H9 (cell line): ENCODE measurements at regions not wholly inside any gene's neighbourhood (a gene's known extent, or its start where the extent isn't known, plus 50 kb on each side); places are given as distances from the start of the nearest gene placed in this dataset.

Experiments
- DNase-seq: peaks from one replicate; pipeline ENCODE4 v3.0.0-alpha.2; 2017
- H2AFZ ChIP-seq: one replicate; pipeline ENCODE4 v1.6.1; 2013; ENCODE audit warnings: mild to moderate bottlenecking, low read length, control low read depth, moderate library complexity
- H2AK5ac ChIP-seq: 2 replicates; pipeline ENCODE4 v1.6.1; 2013; ENCODE audit warnings: low read length, control low read depth, mixed read lengths; ENCODE audit not compliant: insufficient read length
- H2BK120ac ChIP-seq: one replicate; pipeline ENCODE4 v1.6.1; 2013; ENCODE audit warnings: low read depth, mild to moderate bottlenecking, low read length, control low read depth, inconsistent platforms; ENCODE audit not compliant: poor library complexity, severe bottlenecking
- H2BK12ac ChIP-seq: 2 replicates; pipeline ENCODE4 v1.6.1; 2013; ENCODE audit warnings: low read length, control low read depth, mixed read lengths, low read depth; ENCODE audit not compliant: insufficient read length
- H2BK15ac ChIP-seq: 2 replicates; pipeline ENCODE4 v1.6.1; 2013; ENCODE audit warnings: low read depth, low read length, control low read depth
- H2BK20ac ChIP-seq: one replicate; pipeline ENCODE4 v1.6.1; 2013; ENCODE audit warnings: low read depth, mild to moderate bottlenecking, low read length, control low read depth, inconsistent platforms; ENCODE audit not compliant: poor library complexity, severe bottlenecking
- H2BK5ac ChIP-seq: 2 replicates; pipeline ENCODE4 v1.6.1; 2013; ENCODE audit warnings: low read length, control low read depth, mixed read lengths; ENCODE audit not compliant: insufficient read length
- H3K14ac ChIP-seq: 2 replicates; pipeline ENCODE4 v1.6.1; 2013; ENCODE audit warnings: low read length, control low read depth; ENCODE audit not compliant: insufficient read depth
- H3K18ac ChIP-seq: 2 replicates; pipeline ENCODE4 v1.6.1; 2013; ENCODE audit warnings: low read depth, mild to moderate bottlenecking, mixed read lengths, low read length, control low read depth; ENCODE audit not compliant: insufficient read length
- H3K23ac ChIP-seq: 2 replicates; pipeline ENCODE4 v1.6.1; 2013; ENCODE audit warnings: low read length, control low read depth, mixed read lengths, low read depth; ENCODE audit not compliant: insufficient read length
- H3K23me2 ChIP-seq: 2 replicates; pipeline ENCODE4 v1.6.1; 2013; ENCODE audit warnings: low read depth, mild to moderate bottlenecking, mixed read lengths, low read length, control low read depth; ENCODE audit not compliant: insufficient read length, poor library complexity, severe bottlenecking
- H3K27ac ChIP-seq: 2 replicates; pipeline ENCODE4 v1.5.1; 2013; ENCODE audit warnings: low read length, control low read depth, mixed read lengths, low read depth; ENCODE audit not compliant: insufficient read length
- H3K27me3 ChIP-seq: 2 replicates; pipeline ENCODE4 v1.6.1; 2013; ENCODE audit warnings: low read length, control low read depth, inconsistent platforms; ENCODE audit not compliant: insufficient read depth
- H3K4ac ChIP-seq: 2 replicates; pipeline ENCODE4 v1.6.1; 2013; ENCODE audit warnings: low read depth, mild to moderate bottlenecking, control low read depth, inconsistent platforms, low read length, moderate library complexity
- H3K4me1 ChIP-seq: 2 replicates; pipeline ENCODE4 v1.6.1; 2013; ENCODE audit warnings: low read length, control low read depth, inconsistent platforms; ENCODE audit not compliant: insufficient read depth
- H3K4me2 ChIP-seq: 2 replicates; pipeline ENCODE4 v1.6.1; 2013; ENCODE audit warnings: low read length, control low read depth, mixed read lengths; ENCODE audit not compliant: insufficient read length, insufficient read depth
- H3K56ac ChIP-seq: 2 replicates; pipeline ENCODE4 v1.6.1; 2013; ENCODE audit warnings: low read depth, mild to moderate bottlenecking, mixed read lengths, low read length, control low read depth; ENCODE audit not compliant: insufficient read length
- H3K79me1 ChIP-seq: 2 replicates; pipeline ENCODE4 v1.6.1; 2013; ENCODE audit warnings: low read depth, mild to moderate bottlenecking, moderate library complexity, low read length, control low read depth, inconsistent platforms; ENCODE audit not compliant: insufficient read depth, poor library complexity, severe bottlenecking
- H3K79me2 ChIP-seq: 2 replicates; pipeline ENCODE4 v1.6.1; 2013; ENCODE audit warnings: low read length, control low read depth, inconsistent platforms; ENCODE audit not compliant: insufficient read depth
- H3K9ac ChIP-seq: 2 replicates; pipeline ENCODE4 v1.6.1; 2013; ENCODE audit warnings: low read length, control low read depth, mixed read lengths; ENCODE audit not compliant: insufficient read length; ENCODE audit errors: extremely low read depth
- H3K9me3 ChIP-seq: one replicate; pipeline ENCODE4 v1.6.1; 2013; ENCODE audit warnings: low read depth, low read length, inconsistent platforms; ENCODE audit not compliant: control insufficient read depth
- H3T11ph ChIP-seq: one replicate; pipeline ENCODE4 v1.6.1; 2013; ENCODE audit warnings: mild to moderate bottlenecking, low read length, control low read depth, inconsistent platforms
- H4K20me1 ChIP-seq: one replicate; pipeline ENCODE4 v1.6.1; 2013; ENCODE audit not compliant: control insufficient read depth, insufficient read length, insufficient read depth
- H4K5ac ChIP-seq: 2 replicates; pipeline ENCODE4 v1.6.1; 2013; ENCODE audit warnings: low read depth, mild to moderate bottlenecking, mixed read lengths, low read length, control low read depth; ENCODE audit not compliant: insufficient read length
- H4K8ac ChIP-seq: replicated peaks from 2 replicates; pipeline ENCODE4 v1.6.1; 2013; ENCODE audit warnings: low read length, control low read depth, mixed read lengths, low read depth; ENCODE audit not compliant: insufficient read length
- H4K91ac ChIP-seq: 2 replicates; pipeline ENCODE4 v1.6.1; 2013; ENCODE audit warnings: low read depth, mild to moderate bottlenecking, moderate library complexity, mixed read lengths, low read length, control low read depth; ENCODE audit not compliant: insufficient read length
- H3K27ac Mint-ChIP-seq, 3 experiments: 2 replicates in 2 of 3; 3 replicates in 1 of 3; pipeline ENCODE4 v1.8.0; 2020 to 2021; ENCODE audit warnings: mixed read lengths in 3 of 3, mild to moderate bottlenecking in 1 of 3, moderate library complexity in 1 of 3
- H3K27me3 Mint-ChIP-seq: 2 replicates; pipeline ENCODE4 v1.8.0; 2021; ENCODE audit warnings: low read depth, mild to moderate bottlenecking, moderate library complexity, mixed read lengths
- H3K36me3 Mint-ChIP-seq, 3 experiments: 2 replicates in 2 of 3; 3 replicates in 1 of 3; pipeline ENCODE4 v1.8.0; 2020 to 2021; ENCODE audit warnings: low read depth in 3 of 3, mixed read lengths in 3 of 3; ENCODE audit not compliant: insufficient read depth in 1 of 3
- H3K4me1 Mint-ChIP-seq, 2 experiments: 2 replicates each; pipeline ENCODE4 v1.8.0; 2020; ENCODE audit warnings: mixed read lengths in 2 of 2
- H3K4me3 Mint-ChIP-seq, 2 experiments: 2 replicates in 1 of 2; 3 replicates in 1 of 2; pipeline ENCODE4 v1.8.0; 2020 to 2021; ENCODE audit warnings: mild to moderate bottlenecking in 2 of 2, mixed read lengths in 2 of 2, moderate library complexity in 1 of 2
- H3K9me3 Mint-ChIP-seq, 2 experiments: 2 replicates in 1 of 2; 3 replicates in 1 of 2; pipeline ENCODE4 v1.8.0; 2020; ENCODE audit warnings: mild to moderate bottlenecking in 2 of 2, mixed read lengths in 2 of 2, moderate library complexity in 1 of 2
- WGBS: extraction: QIAGEN DNeasy Blood & Tissue Kit; methylation state at CpG from one replicate; pipeline ENCODE4 v1.1.7; 2013; ENCODE audit warnings: missing lambda C conversion rate, low lambda C conversion rate, mixed read lengths; ENCODE audit not compliant: insufficient read length; ENCODE audit errors: extremely low coverage; 5-methylcytosine and 5-hydroxymethylcytosine counted together
- TF ChIP-seq, protein P1 (sequence below): fragments of 200-600 bp; sonication (generic); conservative IDR thresholded peaks from 3 replicates; pipeline ENCODE4 v1.8.0; 2021; ENCODE audit warnings: antibody characterized with exemption, mild to moderate bottlenecking

DNA sequence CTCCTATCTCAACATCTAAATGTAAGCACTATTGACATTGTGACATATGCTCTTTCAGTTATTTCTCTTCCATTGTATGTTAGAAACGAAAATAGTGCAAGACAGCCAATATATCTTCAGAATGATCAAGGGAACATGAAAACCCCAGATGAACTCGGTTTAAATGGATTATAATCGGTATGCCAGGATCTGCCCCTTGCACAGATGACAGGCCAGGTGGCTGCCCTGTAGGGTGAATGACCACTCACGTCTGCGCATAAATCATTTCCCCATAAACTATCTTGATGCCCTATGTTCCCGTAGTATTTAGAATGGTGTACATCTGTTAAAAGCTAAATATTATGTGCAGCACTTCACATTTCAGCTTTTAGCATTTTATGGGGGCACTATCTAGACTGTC is 69.7 kb upstream of the RANBP3L start:
- Mint-ChIP-seq H3K36me3 (no peaks in the 10 kb centered on the region; a peak in 1 of 7 replicates), H3K4me1 (peaks cover 3 to 5% of the 10 kb centered on the region in 2 experiments; a peak in 2 of 4 replicates), H3K9me3 (peaks cover 0 to 6% of the 10 kb centered on the region in 2 experiments; a peak in 2 of 5 replicates), H3K4me3 (no peak overlapping the region), H3K27me3 (no peaks in the 10 kb centered on the region), H3K27ac (no peak overlapping the region)
- H3K79me2 ChIP-seq, result no peaks in the 10 kb centered on the region
- no peaks in the 10 kb centered on the region; the same call in 1 of the 2 replicates for H3K4me1 ChIP-seq
- H4K8ac ChIP-seq, result no peak overlapping the region
- H2AFZ ChIP-seq, result no peak overlapping the region
- no peak overlapping the region for H2BK5ac ChIP-seq
- H3K4ac ChIP-seq, result no peak overlapping the region
- H3K79me1 ChIP-seq, result no peaks in the 10 kb centered on the region
- H3K23ac ChIP-seq, result no peak overlapping the region
- H3K14ac ChIP-seq, result no peak overlapping the region
- H3K27ac ChIP-seq, result no peak overlapping the region
- no peak overlapping the region for H3K18ac ChIP-seq
- H4K5ac ChIP-seq, result no peak overlapping the region
- no peaks in the 10 kb centered on the region for H3K27me3 ChIP-seq
- WGBS, result no CpG with 5 or more reads among the region's 6 CpGs
- no peaks in the 10 kb centered on the region for H4K20me1 ChIP-seq
- H2BK12ac ChIP-seq, result no peak overlapping the region
- H2BK20ac ChIP-seq, result no peak overlapping the region
- TF ChIP-seq, protein P1, sequence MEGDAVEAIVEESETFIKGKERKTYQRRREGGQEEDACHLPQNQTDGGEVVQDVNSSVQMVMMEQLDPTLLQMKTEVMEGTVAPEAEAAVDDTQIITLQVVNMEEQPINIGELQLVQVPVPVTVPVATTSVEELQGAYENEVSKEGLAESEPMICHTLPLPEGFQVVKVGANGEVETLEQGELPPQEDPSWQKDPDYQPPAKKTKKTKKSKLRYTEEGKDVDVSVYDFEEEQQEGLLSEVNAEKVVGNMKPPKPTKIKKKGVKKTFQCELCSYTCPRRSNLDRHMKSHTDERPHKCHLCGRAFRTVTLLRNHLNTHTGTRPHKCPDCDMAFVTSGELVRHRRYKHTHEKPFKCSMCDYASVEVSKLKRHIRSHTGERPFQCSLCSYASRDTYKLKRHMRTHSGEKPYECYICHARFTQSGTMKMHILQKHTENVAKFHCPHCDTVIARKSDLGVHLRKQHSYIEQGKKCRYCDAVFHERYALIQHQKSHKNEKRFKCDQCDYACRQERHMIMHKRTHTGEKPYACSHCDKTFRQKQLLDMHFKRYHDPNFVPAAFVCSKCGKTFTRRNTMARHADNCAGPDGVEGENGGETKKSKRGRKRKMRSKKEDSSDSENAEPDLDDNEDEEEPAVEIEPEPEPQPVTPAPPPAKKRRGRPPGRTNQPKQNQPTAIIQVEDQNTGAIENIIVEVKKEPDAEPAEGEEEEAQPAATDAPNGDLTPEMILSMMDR, result no peak
- no peak overlapping the region for H3K4me2 ChIP-seq
- no peaks in the 10 kb centered on the region for H3K9me3 ChIP-seq
- no peak for DNase-seq
- H3T11ph ChIP-seq, result no peak overlapping the region
- H3K23me2 ChIP-seq, result no peaks in the 10 kb centered on the region
- H2BK15ac ChIP-seq, result no peak overlapping the region
- no peak overlapping the region for H3K9ac ChIP-seq
- no peak overlapping the region for H3K56ac ChIP-seq
- H2AK5ac ChIP-seq, result no peak overlapping the region
- no peak overlapping the region for H2BK120ac ChIP-seq
- no peak overlapping the region for H4K91ac ChIP-seq
